ENCODE measurements at regions not wholly inside any gene's neighbourhood (a gene's known extent, or its start where the extent isn't known, plus 50 kb on each side); places are given as distances from the start of the nearest gene placed in this dataset.

DNA sequence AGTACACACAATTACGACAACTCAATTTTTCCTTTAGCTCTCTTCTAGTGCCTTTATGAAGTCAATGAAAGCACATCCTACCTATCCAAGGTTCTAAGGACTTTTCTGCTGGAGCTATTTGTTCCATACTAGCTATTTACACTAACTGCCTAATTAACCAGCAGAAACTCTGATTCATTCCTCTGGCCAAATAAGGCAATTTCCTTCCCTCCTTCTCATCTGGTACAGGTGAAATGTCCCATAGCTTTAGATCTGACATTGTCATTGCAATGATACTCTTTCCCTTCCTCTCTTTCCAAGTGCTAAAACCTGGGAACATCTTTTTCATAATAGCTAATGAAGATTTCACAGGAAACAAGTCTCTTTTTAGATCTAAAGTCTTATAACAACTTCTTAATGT, 521.7 kb downstream of the SOX2 start:
- TF ChIP-seq EZH2 (IDR thresholded peaks at IDR 0.05) (no peak), POLR2AphosphoS5 (IDR thresholded peaks at IDR 0.05; ENCODE audit: borderline replicate concordance, low read depth, low read length) (no peak), FOXP2 (optimal IDR thresholded peaks at IDR 0.05; ENCODE audit: control extremely low read depth, extremely low read length, insufficient read depth) (no peak)
